HK-2 (cell line): ENCODE measurements at regions not wholly inside any gene's neighbourhood (a gene's known extent, or its start where the extent isn't known, plus 50 kb on each side); places are given as distances from the start of the nearest gene placed in this dataset.

Experiments
- DNase-seq: peaks from one replicate; pipeline ENCODE4 v3.0.0-alpha.2; 2018; ENCODE audit not compliant: unreplicated experiment

DNA sequence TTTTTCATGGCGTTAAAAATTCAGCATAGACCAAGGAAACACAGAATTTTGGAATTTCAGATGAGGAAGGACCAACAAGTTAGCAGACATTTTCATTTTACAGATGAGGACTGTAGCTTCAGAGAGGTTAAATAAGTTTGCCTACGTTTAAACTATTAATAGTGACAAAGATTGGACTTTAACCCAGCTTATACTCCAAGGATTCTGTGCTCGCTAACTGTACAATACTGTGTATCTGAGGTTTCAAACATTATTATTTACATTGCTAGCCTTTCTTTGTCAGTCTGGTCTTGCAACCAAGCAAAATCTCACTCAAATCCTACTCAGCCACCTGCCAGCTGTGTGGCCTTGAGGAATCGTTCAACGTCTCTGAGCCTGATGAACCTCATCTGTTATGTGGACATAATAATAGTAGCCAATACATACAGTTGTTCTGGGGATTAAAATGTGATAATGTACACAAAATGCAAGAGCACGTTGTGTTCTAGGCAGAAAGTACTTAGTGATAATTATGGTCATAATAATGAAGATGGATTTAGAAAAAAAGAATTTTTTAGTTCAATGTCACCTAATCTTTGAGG, 462.4 kb upstream of the TRIB2 start:
- no peak for DNase-seq

DNA sequence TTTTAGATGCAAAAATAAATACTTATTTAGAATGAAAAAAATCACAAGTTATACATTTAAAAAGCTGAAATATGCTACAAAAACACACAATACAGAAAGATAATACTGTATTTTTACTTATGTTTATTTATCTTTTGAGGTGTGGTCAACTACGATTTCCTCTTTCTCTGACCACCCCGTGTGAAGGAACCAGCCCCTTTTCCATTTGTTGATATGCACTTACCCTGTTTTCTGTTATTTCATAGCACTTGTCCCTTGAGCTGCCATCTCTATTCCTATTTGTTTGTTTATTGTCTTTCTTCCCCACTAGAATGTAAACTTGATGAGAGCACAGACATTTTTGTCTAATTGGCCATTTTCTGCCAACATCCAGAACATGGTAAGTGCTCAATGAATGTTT, 460.5 kb upstream of the TRIB2 start:
- no peak for DNase-seq

DNA sequence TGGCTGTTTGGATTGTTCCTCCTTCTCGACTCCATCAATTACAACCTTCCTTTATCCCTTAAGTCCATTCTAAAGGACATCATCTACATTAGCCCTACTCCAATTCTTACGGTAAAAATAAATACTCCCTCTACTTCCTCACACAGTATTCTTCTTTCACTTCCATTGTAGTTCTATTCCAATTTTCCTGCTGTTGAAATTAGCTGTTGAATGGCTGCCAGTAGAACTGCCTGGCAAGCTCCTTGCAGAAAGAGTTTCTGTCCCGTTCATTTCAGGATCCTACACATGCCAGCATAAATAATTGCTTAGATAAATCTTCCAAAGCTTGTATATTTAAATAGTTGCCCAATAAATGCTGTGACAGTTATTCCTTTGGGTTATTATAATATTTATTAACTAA, 459.3 kb upstream of the TRIB2 start:
- DNase-seq: no peak

DNA sequence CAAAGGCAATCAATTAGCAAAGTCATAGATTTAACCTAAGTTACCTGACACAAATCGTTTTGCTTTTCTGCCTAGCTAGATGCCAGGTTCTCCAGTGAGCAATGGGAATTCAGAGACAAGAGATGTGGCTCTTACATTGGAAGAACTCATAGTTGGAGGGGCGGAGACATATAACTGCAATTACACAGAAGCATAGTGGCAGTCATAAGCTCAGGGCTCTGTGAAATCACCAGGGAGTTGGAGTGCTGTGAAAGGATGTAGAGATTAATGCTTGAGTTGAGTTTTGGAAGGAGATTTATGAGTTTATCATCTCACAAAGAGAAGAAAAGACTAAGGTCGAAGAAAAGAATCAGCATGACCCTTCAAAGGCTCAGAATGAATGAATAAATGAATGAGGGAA, 457.2 kb upstream of the TRIB2 start:
- no peak for DNase-seq

DNA sequence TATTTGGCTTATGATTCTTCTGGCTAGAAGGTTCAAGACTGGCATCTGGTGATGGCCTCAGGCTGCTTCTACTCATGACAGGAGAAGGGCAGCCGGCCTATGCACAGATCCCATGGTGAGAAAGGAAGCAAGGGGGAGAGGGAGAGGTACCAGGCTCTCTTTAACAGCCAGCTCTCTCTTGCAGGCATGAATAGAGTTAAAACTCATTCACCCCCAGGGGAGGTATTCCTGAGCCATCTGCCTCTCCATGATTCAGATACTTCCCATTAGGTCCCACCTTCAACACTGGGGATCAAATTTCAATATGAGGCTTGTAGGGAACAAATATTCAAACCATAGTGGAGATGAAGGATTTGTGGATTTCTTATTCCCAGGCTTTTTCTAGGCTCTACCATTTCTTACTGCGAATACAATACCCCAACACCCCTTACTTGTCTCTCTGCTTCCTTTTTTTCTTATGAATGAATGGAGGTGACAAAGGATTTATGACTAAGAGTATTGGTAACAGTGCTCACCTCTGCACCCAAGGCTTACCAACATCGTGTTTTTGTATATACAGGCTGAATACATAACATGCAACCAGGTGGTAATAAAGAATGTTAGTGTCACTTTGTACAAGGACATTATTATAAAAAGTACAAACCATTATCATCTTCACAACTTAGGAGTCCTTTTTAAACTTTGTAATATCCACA, 454.6 kb upstream of the TRIB2 start:
- no peak for DNase-seq

DNA sequence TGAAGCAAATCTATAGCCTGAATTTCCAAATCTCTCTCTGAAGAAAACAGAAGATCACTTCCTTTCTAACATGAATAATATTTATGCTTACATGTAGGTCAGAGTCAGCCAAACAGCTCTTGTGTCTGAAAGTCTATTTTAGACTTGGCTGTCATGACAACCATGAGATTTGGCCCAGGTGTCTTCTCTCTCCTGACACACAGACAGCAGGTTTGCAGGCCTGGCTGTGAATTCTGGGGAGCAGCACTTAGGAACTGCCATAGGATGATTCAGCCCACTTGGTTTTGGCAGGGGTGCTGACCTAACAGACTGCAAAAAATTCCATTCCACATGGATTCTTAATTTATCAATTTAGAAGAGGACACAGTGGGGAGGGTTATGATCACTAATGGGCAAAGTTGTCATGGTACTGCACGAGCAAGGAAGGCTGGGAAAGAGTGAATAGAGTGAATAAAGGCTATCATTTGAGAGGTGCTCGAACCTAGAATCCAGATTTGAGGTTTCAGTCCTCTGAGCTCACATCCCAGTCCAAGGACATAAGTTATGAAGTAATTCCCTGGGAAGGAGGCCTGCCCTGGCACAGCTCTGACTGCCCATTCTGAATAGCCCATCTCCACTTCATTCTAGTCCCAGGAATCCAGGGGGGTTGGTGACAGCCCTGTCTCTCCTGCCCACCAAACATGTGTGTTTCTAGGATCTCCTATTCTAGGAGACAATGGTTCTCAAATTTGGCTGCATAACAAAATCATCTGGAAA, 453.9 kb upstream of the TRIB2 start:
- DNase-seq: no peak

DNA sequence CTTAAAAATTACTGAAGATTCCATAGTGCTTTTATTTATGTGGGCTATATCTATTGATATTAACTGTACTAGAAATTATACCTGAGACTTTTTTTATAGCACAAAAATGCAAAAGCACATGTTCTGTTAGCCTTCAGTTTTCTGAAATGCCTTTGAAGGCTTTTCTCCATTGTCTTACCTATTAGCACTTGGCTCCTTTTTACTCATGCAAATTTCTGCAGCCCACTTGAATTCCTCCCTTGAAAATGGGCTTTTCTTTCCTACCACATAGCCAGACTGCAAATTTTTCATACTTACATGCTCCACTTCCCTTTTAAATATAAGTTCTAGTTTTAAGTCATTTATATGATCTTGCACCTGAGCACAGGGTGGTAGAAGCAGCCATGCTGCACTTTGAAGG, 453.0 kb upstream of the TRIB2 start:
- no peak for DNase-seq

DNA sequence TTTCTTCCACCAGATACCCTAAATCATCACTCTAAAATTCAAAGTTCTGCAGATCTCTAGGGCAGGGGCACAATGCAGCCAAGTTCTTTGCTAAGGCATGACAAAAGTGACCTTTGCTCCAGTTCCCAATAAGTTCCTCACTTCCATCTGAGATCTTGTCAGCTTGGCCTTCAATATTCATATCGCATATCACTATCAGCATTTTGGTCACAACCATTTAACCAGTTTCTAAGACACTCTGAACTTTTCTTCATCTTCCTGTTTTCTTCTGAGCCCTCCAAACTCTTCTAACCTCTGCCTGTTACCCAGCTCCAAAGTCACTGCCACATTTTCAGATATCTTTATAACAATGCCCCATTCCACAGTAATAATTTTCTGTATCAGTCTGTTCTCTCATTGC, 452.6 kb upstream of the TRIB2 start:
- no peak for DNase-seq

DNA sequence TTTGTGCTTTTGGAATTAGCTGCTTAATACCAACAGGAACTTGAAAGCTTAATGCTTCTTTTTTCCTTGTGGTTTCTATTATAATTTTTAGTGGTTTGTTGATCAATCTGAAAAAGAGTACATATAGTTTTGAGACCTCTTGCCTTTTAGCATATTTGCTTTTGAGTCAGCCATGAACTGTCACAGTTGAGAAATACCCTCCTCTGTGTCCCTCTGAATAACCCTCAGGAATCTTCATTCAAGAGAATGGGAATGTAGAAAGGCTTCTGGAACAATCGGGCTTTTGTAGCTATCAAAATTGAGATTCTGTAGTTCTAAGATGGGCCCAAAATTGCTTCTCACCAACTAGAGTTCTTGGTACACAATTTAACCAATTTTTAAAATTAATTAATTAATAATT, 451.1 kb upstream of the TRIB2 start:
- DNase-seq: no peak

DNA sequence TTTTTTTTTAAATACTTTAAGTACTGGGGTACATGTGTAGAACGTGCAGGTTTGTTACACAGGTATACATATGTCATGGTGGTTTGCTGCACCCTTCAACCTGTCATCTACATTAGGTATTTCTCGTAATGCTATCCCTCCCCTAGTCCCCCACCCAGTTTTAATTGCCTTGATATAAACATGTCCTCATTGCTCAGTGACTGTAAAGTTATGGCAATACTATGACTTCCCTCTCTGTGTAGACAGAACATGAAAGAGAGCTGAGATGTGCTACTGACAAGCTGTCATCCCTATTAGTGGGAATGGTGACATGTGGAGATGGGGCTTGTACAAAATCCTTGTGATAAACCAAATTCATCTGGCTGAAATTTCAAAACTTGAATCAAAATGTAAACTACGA, 449.7 kb upstream of the TRIB2 start:
- DNase-seq: no peak

DNA sequence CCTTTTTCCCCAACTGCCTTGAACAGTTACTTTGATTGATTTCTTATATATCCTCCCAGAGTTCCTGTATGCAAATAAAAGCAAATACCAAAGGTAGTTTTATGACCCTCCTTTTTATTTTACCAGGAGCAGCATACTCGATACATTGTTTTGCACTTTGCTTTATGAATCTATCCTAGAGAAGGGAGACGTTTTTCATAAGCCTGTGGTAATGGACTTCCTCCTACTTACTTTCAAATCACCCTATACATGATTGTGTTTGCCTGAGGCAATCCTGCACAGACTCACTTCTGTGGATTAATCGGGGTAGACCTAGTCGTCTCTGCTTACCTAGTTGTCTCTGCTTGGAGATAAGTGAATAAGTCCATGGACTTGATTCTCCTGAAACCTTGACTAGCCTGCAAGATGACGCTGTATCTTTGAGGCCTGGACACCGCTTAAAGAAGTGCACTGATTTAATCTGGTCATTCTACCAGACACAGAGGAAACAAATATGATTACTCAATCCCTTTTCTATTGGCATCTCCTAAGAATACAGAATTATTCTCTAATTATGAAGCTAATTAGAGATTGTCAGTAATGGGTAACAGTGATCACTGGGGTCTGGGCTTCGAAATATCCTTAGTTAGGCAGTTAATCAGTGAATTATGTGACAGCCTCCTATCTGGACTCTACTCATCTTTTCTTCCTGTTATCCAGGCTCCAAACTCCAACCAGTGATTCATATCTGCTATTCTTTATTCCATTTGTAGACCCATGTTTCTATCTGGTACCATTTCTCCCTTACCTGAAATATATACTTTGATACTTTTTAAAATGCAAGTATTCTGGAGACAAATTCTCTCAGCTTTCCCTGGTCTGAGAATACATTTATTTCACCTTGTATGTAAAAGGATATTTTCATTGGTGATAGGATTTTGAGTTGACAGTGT, 447.4 kb upstream of the TRIB2 start:
- DNase-seq: no peak

DNA sequence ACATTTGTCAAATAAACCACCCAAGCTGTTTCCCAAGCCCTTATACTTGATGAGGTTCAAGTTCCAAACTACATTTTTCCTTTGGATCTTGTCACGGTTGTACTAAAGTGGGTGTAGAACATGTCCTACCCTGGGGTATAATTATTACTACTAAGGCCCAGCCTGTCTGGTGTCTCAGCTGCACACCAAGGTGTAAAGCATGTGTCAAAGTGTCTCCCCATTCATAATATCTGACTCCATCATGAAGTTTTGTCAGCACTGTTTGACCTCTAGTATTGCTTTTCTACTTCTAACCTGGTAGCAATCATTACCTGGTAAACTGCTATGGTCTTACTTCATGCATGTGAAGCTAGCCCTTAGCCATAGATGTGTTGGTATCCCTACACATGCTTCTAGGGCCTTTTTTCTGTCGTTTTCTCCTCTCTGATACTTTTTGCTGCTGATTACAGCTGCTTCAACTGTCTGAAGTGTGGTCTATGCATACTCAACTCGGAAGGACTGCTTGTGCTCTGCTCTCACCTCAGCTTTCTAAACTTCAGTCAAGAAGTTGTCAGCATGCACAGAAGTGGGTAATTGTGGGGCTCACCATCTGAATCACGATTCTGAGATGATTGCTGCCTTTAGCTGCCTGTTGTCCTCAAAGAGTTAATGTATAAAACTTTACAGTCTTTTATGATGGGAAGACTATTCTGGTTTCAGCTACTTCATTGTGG, 445.7 kb upstream of the TRIB2 start:
- DNase-seq: no peak

DNA sequence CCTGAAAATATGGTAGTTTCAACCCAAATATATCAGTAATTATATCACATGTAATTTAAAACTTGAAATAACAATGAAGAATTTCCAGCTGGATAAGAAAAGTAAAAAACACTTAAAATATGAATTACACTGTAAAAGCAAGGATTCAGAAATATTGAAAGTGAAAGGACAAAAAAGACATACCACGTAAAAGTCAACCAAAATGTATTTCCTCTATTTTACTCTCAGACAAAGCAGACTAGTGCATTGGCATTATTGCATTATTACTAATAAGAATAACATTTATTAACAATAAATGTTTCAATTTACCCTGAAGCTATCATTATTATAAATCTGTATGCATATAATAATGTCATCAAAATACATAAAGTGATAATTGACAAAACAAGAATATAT, 445.1 kb upstream of the TRIB2 start:
- DNase-seq: no peak

DNA sequence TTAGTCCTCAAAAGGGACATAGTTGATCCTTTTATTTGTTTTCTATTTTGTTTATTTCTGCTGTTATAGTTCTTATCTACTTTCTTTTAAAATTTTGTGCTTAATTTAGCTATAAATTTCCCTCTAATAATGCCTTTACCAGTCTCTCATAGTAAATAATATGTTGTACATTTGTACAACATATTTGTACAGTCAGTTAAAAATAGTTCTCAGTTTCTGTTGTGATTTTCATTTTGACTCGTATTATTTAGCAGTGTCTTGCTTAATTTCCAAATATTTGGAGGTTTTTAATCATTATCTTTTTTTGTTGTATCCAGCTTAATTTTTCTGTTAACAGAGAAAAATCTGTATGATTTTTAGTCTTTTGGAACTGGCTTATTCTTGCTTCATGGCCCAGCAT, 443.6 kb upstream of the TRIB2 start:
- DNase-seq: no peak

DNA sequence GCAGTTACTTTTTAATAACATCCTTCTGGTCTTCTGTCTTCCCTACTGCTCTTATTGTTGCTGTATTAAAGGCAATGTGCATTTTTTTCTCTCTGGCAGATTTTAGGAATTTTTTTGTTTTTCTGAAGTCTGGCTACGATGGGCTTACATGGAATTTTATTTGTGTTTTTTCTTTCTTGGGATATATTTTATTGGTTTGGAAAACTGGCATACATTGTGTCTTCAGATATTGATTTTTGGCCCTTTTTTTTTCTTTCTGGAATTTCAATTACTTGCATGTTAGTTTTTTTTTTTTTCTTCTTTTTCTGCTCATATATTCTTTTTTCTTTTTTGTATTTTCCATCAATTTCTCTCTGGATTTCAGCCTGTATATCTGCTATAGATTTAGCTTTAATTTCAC, 442.1 kb upstream of the TRIB2 start:
- DNase-seq: no peak

DNA sequence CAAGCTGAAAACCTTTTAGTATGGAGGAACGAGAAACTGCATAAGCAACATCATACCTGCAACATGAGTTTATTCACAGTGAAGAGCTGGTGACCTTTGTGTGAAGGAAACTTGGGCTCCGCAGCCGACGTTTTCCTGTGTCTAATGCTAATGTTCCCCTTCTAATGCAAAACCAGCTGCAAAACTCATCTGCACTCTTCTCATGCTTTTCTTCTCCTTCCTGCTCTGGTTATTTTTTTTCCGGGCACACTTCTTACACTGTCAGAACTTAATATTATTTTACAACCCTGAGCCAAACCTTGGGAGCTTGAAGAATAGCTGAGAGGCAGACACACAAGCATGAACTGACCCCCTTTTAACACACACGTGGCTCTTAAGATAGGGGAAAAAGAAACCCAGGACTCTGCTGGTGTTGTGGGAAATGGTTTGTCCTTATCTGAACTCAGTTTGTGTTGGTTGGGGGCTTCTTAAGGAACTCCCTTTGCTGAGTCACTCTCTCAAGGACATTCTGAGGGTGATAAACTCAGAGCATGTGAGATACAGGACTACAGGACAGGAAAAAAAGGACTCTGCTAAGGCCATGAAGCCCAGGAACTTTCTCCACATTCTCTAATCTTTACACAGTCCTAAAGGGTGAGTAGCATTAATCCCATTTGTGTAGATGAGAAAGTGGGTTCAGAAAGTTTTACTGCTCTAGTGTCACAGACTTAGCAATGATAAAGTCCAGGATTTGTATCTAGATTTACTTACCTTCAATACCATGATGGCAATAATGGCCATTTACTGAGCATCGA, 439.3 kb upstream of the TRIB2 start:
- DNase-seq: no peak

DNA sequence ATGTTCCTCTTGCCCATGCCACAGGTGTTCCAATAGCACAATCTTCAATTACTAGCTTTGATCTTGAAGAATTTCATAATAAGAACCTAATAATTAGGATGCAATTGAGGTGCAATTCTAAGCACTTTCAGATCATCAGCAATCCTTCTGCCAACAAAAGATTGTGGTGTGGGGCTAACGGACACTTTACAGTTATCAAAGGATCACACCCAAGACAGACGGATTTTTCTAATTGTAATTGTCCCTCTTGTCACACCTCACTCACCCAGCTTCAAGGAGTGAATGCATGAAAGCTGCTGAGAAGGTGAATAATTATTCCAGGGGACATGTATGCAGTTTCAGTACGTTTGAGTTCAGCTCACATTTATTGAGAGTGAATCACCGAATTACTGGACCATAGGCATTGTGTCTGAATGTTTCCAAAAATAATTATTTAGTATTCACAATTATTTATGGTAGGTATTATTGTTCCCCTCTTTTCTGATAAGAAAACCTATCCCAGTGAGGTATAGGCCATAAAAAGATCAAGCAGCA, 438.5 kb upstream of the TRIB2 start:
- DNase-seq: no peak

DNA sequence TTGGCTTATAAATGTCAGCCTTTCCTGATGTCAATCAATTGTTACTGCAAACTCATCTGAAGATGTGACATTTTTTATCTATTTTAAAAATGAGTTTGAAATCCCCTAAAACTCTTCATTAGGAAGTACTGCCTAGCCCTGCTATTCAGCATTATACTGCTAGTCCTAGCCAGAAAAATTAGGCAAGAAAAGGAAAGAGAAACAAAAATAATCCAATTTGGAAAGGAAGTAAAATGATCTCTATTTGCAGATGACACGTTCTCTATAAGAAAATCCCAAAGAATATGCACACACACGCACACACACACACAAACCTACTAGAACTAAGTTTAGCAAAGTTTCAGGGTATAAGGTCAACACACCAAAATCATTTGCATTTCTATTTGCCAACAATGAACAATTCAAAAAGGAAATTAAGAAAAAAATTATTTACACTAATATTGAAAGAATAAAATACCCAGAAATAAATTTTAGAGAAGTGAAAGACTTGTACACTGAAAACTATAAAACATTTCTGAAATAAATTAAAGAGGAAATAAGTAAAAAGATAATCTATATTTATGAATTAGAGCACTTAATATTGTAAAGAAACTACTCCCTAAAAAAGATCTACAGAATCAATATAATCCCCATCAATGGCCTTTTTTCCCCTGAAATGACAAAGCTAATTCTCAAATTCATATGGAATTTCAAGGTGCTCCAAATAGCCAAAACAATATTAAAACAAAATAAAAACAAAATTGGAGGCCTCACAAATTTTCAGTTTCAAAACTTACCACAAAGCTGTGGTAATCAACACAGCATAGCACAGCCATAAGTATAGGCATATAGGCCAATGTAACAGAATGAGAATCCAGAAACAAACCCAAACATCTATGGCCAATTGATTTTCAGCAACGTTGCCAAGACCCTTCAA, 433.7 kb upstream of the TRIB2 start:
- DNase-seq: no peak

DNA sequence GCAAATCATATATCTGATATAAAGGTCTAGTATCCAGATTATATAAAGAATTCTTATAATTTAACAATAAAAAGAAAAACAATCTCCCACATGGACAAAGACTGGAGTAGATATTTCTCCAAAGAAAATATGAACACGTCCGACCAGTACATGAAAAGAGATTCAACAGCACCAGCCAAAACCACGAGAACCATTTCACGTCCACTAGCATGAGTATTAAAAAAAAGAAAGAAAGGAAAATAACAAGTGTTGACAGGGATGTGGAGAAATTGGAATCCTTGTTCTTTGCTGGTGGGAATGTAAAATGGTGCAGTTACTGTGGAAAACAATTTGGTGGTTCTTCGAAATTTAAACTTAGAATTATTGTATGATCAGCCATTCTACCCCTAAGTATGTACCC, 432.7 kb upstream of the TRIB2 start:
- DNase-seq: no peak
